CD4-positive, alpha-beta T cell treated with Interleukin-2 at 100 ng/mL for 4 hours (primary cell): ENCODE measurements at regions not wholly inside any gene's neighbourhood (a gene's known extent, or its start where the extent isn't known, plus 50 kb on each side); places are given as distances from the start of the nearest gene placed in this dataset.

ENCODE experiments used
- DNase-seq: peaks from one replicate; pipeline ENCODE4 v3.0.0-alpha.2; 2020; ENCODE audit warnings: low spot score

GRCh38 chr11:69997352-69997751 lies 80.8 kb upstream of the ANO1 start:
- DNase-seq = no peak

GRCh38 chr11:69999721-70000120 lies 78.4 kb upstream of the ANO1 start:
- no peak for DNase-seq

GRCh38 chr11:70000228-70000627 lies 77.9 kb upstream of the ANO1 start:
- DNase-seq = no peak

GRCh38 chr11:70001246-70001645 lies 76.9 kb upstream of the ANO1 start:
- DNase-seq = no peak

GRCh38 chr11:70002433-70002832 lies 75.7 kb upstream of the ANO1 start:
- DNase-seq = no peak

GRCh38 chr11:70005107-70005818 lies 72.9 kb upstream of the ANO1 start:
- no peak for DNase-seq

- DNase-seq = no peak
Observed at GRCh38 chr11:70007796-70008195, 70.3 kb upstream of the ANO1 start.

GRCh38 chr11:70010774-70011173 lies 67.3 kb upstream of the ANO1 start:
- DNase-seq = no peak

GRCh38 chr11:70012134-70012733 lies 65.9 kb upstream of the ANO1 start:
- no peak for DNase-seq

GRCh38 chr11:70014291-70014690 lies 63.8 kb upstream of the ANO1 start:
- no peak for DNase-seq

- no peak for DNase-seq
Observed at GRCh38 chr11:70016666-70017367, 61.3 kb upstream of the ANO1 start.

- no peak for DNase-seq
Observed at GRCh38 chr11:70018816-70019215, 59.3 kb upstream of the ANO1 start.

GRCh38 chr11:70019576-70020011 lies 58.5 kb upstream of the ANO1 start:
- DNase-seq = no peak

- no peak for DNase-seq
Observed at GRCh38 chr11:70020336-70021214, 57.5 kb upstream of the ANO1 start.

GRCh38 chr11:70021586-70021985 lies 56.5 kb upstream of the ANO1 start:
- DNase-seq = no peak

GRCh38 chr11:70024036-70024772 lies 53.9 kb upstream of the ANO1 start:
- DNase-seq = no peak

GRCh38 chr11:70024773-70025045 lies 53.4 kb upstream of the ANO1 start:
- DNase-seq = no peak

GRCh38 chr11:70025308-70025707 lies 52.8 kb upstream of the ANO1 start:
- DNase-seq = no peak

GRCh38 chr11:70026012-70026411 lies 52.1 kb upstream of the ANO1 start:
- no peak for DNase-seq

GRCh38 chr11:70026726-70027125 lies 51.4 kb upstream of the ANO1 start:
- DNase-seq = no peak

- no peak for DNase-seq
Observed at GRCh38 chr11:70027451-70027850, 50.7 kb upstream of the ANO1 start.
